ENCODE measurements at regions not wholly inside any gene's neighbourhood (a gene's known extent, or its start where the extent isn't known, plus 50 kb on each side); places are given as distances from the start of the nearest gene placed in this dataset.
A peak's percentile ranks its signal among the peaks of the same experiment; 100 is the strongest.

DNA sequence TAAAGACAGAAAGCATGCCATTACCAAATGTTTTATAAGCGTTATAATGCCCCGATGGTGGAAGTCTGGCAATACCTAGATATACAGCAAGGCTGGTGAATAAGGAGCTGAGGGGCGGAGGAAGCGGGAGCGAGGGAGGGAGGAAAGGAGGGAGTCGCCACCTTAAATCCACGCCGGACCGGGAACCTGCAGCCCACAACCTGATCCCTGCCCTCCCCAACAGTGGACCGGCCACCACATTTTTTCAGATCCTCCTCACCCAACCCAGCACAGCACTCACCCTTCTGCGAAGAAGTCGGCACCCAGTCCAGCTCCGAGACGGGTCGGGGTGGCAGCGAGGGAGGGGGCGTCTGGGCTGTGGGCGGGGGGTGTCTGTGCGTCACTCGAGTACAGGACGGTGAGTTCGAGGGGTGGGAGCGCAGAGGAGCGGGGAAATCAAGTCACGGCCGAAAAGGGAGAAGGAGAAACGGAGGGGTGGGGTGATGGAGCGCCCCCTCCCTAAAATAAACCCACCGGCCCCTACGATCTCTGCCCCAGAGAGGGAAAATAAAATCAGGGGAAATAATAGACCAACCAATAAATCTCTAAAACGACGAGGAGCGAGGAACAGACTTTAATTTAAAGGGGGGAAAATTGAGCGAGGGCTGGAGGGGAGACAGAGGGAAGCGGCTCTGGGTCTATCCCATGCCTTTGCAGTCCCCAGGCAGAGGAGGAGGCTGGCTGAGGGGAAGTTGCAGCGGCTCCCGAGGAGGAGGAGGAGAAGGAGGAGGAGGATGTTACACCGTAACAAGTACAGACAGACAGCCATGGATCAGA, 96.5 kb upstream of the SERTAD2 start:
- intact Hi-C loops (cut with micrococcal nuclease): loop anchor here (1.0 to 5.0 kb wide), 6 partner anchors 20 to 909 kb away; partner anchors contain the start of genes SLC1A4 and UGP2
- peak overlapping the region; percentile 99 for H3K27ac Mint-ChIP-seq
- DNase-seq: peak; percentile 80
- peak overlapping the region; percentile 98 for H3K4me3 Mint-ChIP-seq
- H3K36me3 Mint-ChIP-seq (ENCODE audit: low read depth): peaks cover 3% of the 10 kb centered on the region
- H3K9me3 Mint-ChIP-seq: no peaks in the 10 kb centered on the region
- no peaks in the 10 kb centered on the region for H3K27me3 Mint-ChIP-seq
- peaks cover 23% of the 10 kb centered on the region for H3K4me1 Mint-ChIP-seq

- Mint-ChIP-seq H3K36me3 (ENCODE audit: low read depth) (peaks cover 3% of the 10 kb centered on the region), H3K27me3 (no peaks in the 10 kb centered on the region), H3K9me3 (peaks cover 2% of the 10 kb centered on the region), H3K4me3 (peak overlapping the region; percentile 98), H3K4me1 (peaks cover 22% of the 10 kb centered on the region), H3K27ac (peak overlapping the region; percentile 99)
- intact Hi-C loops (cut with micrococcal nuclease): loop anchor here (1.0 to 5.0 kb wide), 12 partner anchors 16 to 910 kb away; partner anchors contain the start of genes AFTPH, SLC1A4 and UGP2
- peak; percentile 99 for DNase-seq
Measured at GRCh38 chr2:64750817-64751285, 97.1 kb upstream of the SERTAD2 start.

DNA sequence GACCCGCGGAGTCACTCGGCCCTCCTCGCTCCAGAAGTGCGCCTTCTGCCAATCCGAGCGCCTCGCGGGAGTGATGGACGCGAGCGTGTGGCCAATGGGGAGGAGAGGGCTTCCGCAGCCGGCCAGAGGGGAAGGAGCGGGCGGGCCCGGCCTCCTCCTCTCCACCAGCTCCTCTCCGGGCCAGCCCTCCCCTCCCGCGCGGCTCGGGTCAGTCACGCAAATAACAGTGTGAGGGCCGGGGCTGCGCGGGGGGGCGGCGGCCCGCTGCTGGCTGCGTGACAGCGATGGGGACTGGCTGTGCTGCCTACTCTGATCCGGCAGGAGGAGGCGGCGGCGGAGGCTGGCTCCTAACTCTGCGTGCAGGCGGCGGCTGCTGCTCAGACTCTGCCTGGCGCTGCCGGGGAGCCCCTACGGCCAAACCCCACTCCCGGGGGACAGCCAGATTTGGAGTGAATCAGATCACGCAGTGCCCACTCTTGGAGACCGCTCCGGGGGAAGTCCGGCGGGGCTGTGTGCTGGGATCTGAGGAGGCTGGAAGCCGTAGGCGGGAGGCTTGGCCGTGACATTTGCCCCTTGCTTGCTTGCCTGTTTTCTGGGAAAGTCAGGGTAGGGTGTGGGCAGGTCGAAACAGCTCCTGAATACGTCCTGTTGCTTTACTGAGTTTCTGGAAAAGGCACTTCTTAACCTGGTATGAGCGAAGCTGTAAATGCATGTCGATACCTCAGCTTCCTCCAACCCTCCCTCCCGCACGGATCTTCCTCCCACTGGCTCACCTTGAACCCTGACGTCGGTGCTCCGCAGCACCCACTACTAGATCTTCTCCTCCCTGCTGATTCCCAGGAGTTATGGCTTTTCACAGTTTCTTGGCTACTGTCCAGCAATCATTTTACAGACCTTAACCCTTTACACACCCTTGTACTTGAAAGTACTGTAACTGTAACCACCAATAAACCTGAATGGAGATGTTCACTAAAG, 97.9 kb upstream of the SERTAD2 start:
- H3K9me3 Mint-ChIP-seq: peaks cover 3% of the 10 kb centered on the region
- H3K27me3 Mint-ChIP-seq: no peaks in the 10 kb centered on the region
- DNase-seq: peak; percentile 99
- peaks cover 20% of the 10 kb centered on the region for H3K4me1 Mint-ChIP-seq
- H3K27ac Mint-ChIP-seq: peak overlapping the region; percentile 99
- intact Hi-C loops (cut with micrococcal nuclease): loop anchor here (1.0 to 5.0 kb wide), 10 partner anchors 16 to 911 kb away; partner anchors contain the start of genes AFTPH, SLC1A4 and UGP2
- peak overlapping the region; percentile 98 for H3K4me3 Mint-ChIP-seq
- peaks cover 3% of the 10 kb centered on the region for H3K36me3 Mint-ChIP-seq (ENCODE audit: low read depth)

GRCh38 chr2:64753399-64753798, 99.7 kb upstream of the SERTAD2 start:
- peaks cover 2% of the 10 kb centered on the region for H3K36me3 Mint-ChIP-seq (ENCODE audit: low read depth)
- intact Hi-C loops (cut with micrococcal nuclease): loop anchor here (5.0 kb wide), 1 partner anchor 234 kb away; the partner anchor contains the start of gene SLC1A4
- no peak overlapping the region for H3K4me3 Mint-ChIP-seq
- peaks cover 20% of the 10 kb centered on the region for H3K4me1 Mint-ChIP-seq
- no peaks in the 10 kb centered on the region for H3K27me3 Mint-ChIP-seq
- no peak overlapping the region for H3K27ac Mint-ChIP-seq
- DNase-seq: peak; percentile 53
- peaks cover 7% of the 10 kb centered on the region for H3K9me3 Mint-ChIP-seq

- H3K4me1 Mint-ChIP-seq: peaks cover 14% of the 10 kb centered on the region
- peaks cover 2% of the 10 kb centered on the region for H3K36me3 Mint-ChIP-seq (ENCODE audit: low read depth)
- DNase-seq: no peak
- H3K4me3 Mint-ChIP-seq: no peak overlapping the region
- intact Hi-C loops (cut with micrococcal nuclease): loop anchor here (5.0 kb wide), 1 partner anchor 233 kb away; the partner anchor contains the start of gene SLC1A4
- H3K9me3 Mint-ChIP-seq: peaks cover 7% of the 10 kb centered on the region
- H3K27ac Mint-ChIP-seq: no peak overlapping the region
- no peaks in the 10 kb centered on the region for H3K27me3 Mint-ChIP-seq
Measured at GRCh38 chr2:64754570-64754969, 100.9 kb upstream of the SERTAD2 start.

DNA sequence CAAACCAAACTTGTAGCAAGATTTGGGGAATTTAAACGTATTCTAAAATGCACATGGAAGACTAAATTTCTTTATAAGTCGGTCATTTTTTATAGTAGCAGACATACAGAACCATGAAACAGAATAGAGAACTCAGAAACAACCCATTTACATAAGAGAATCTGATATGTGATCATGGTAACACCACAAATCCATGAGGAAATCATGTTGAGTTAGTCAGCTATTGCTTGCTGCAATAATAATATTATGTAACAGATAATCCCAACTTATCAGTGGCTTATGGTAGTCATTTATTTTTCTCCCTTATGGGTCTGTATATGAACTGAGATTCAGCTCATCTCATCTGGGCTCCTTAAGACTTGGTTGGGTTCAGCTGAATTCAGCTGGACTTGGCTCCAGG, 103.4 kb upstream of the SERTAD2 start:
- Mint-ChIP-seq H3K9me3 (peaks cover 7% of the 10 kb centered on the region), H3K4me3 (no peak overlapping the region), H3K36me3 (ENCODE audit: low read depth) (no peaks in the 10 kb centered on the region), H3K27ac (no peak overlapping the region), H3K4me1 (peaks cover 13% of the 10 kb centered on the region), H3K27me3 (no peaks in the 10 kb centered on the region)
- intact Hi-C loops (cut with micrococcal nuclease): no loop called here
- no peak for DNase-seq

DNA sequence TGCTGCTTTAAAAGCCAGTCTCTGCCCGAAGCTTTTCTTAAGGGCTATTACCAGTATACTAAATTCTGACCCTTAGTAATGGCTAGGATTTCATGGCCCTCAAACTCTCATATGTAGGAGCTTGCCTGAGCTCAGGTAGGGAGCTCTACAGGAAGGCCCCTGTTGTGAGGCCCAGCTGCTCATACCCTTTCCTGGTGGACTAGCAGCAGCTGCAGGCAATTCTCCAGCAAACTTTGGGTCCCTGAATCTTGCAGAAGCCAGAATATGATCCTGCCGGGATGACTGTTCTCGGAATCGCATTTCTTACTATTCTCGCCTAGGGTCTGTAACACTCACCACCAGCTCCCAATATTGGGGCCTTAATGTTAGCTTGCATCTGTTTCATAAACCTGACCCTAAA, 106.4 kb upstream of the SERTAD2 start:
- Mint-ChIP-seq H3K4me3 (no peak overlapping the region), H3K4me1 (peaks cover 22% of the 10 kb centered on the region), H3K36me3 (ENCODE audit: low read depth) (no peaks in the 10 kb centered on the region), H3K27me3 (no peaks in the 10 kb centered on the region), H3K9me3 (peaks cover 7% of the 10 kb centered on the region), H3K27ac (no peak overlapping the region)
- intact Hi-C loops (cut with micrococcal nuclease): no loop called here
- DNase-seq: no peak

GRCh38 chr2:64762301-64762997, 108.7 kb upstream of the SERTAD2 start:
- H3K27me3 Mint-ChIP-seq: no peaks in the 10 kb centered on the region
- peak; percentile 50 for DNase-seq
- H3K4me1 Mint-ChIP-seq: peaks cover 34% of the 10 kb centered on the region
- intact Hi-C loops (cut with micrococcal nuclease): no loop called here
- peak overlapping the region; percentile 46 for H3K27ac Mint-ChIP-seq
- no peaks in the 10 kb centered on the region for H3K9me3 Mint-ChIP-seq
- peak overlapping the region; percentile 12 for H3K4me3 Mint-ChIP-seq
- no peaks in the 10 kb centered on the region for H3K36me3 Mint-ChIP-seq (ENCODE audit: low read depth)

GRCh38 chr2:64763126-64763525, 109.4 kb upstream of the SERTAD2 start:
- intact Hi-C loops (cut with micrococcal nuclease): no loop called here
- H3K27me3 Mint-ChIP-seq: no peaks in the 10 kb centered on the region

GRCh38 chr2:64765160-64765805, 111.6 kb upstream of the SERTAD2 start:
- no peak for DNase-seq
- Mint-ChIP-seq H3K4me1 (peaks cover 51% of the 10 kb centered on the region), H3K27ac (no peak overlapping the region), H3K4me3 (no peak overlapping the region), H3K27me3 (no peaks in the 10 kb centered on the region), H3K9me3 (no peaks in the 10 kb centered on the region), H3K36me3 (ENCODE audit: low read depth) (no peaks in the 10 kb centered on the region)
- intact Hi-C loops (cut with micrococcal nuclease): loop anchor here (5.0 kb wide), 1 partner anchor 243 kb away; the partner anchor contains the start of gene AFTPH

More at GRCh38 chr2:64763126-64763525, 109.4 kb upstream of the SERTAD2 start:
- no peaks in the 10 kb centered on the region for H3K9me3 Mint-ChIP-seq
- no peak overlapping the region for H3K27ac Mint-ChIP-seq
- H3K4me3 Mint-ChIP-seq: no peak overlapping the region
- DNase-seq: no peak
- H3K4me1 Mint-ChIP-seq: peaks cover 37% of the 10 kb centered on the region
- no peaks in the 10 kb centered on the region for H3K36me3 Mint-ChIP-seq (ENCODE audit: low read depth)

DNA sequence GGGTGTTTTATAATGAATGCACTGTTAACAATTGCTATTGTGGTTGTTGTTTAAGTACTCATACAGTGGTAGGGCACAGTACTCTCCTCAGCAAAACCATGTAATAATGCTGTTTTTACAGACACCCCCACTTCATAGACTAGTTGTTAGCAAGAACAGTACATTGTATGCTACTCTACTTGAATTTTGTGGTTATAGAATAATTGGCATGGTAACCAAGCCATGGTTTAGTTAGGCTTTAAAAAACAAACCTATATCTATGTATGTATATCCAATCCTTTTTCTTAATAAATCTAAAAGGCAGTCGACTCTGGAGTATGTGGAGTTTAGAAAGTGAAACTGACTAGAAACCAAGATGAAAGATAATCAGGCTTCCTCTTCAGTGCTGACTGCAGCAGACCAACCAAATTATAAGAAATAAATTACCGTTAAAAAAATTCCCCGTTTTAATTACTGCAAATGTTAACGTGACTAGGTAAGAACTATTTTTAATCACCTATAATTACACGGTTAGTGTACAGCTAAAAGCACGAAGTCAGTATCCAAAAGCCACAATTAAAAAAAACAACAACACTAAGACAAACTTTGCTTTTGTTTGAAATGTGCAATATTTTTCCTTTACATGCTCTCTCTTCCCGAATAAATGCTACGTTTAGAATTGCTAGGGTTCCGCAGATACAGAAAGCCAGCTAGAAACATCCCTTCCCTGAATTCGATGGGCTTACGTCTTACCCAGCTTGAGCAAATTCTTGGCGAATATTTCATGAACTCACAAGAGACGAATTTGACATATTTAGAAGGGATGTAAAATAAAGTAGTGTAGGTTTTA, 113.3 kb upstream of the SERTAD2 start:
- no peaks in the 10 kb centered on the region for H3K36me3 Mint-ChIP-seq (ENCODE audit: low read depth)
- peak overlapping the region; percentile 92 for H3K4me3 Mint-ChIP-seq
- H3K4me1 Mint-ChIP-seq: peaks cover 47% of the 10 kb centered on the region
- H3K27ac Mint-ChIP-seq: peak overlapping the region; percentile 97
- peak; percentile 70 for DNase-seq
- intact Hi-C loops (cut with micrococcal nuclease): loop anchor here (1.0 to 5.0 kb wide), 10 partner anchors 16 to 245 kb away; partner anchors contain the start of gene AFTPH
- H3K9me3 Mint-ChIP-seq: no peaks in the 10 kb centered on the region
- H3K27me3 Mint-ChIP-seq: peaks cover 2% of the 10 kb centered on the region
